GM12878 (cell line): ENCODE measurements at regions not wholly inside any gene's neighbourhood (a gene's known extent, or its start where the extent isn't known, plus 50 kb on each side); places are given as distances from the start of the nearest gene placed in this dataset.
"Not testable (repeated sequence)": the region's sequence is repeated elsewhere in the genome, so short reads cannot be mapped to it uniquely, and the experiment has no call there.

Experiments
- ATAC-seq: fragments of 200-7000 bp; cut with Tn5 transposase; 3 replicates; pipeline ENCODE4 v1.9.1; 2020; ENCODE audit warnings: mild to moderate bottlenecking, moderate library complexity
- BruUV-seq: library from RNA; stranded (reverse); fragments of 400-500 nt; replicated peaks from 2 replicates; lab custom pipeline; 2021; lab: Mats Ljungman, UMichigan
- CTCF ChIA-PET: fragments of 300-600 bp; sonication (Branson Sonifier 250); formaldehyde crosslinking; extraction: SDS; loops from one replicate; lab custom pipeline; 2021; ENCODE audit warnings: inconsistent platforms; lab: Yijun Ruan, JAX
- POLR2A ChIA-PET: fragments of 350-600 bp; formaldehyde crosslinking; extraction: SDS; loops from one replicate; lab custom pipeline; 2021; ENCODE audit warnings: inconsistent platforms; lab: Charles Lee
- RAD21 ChIA-PET: fragments of 300-600 bp; sonication (Branson Sonifier 250); formaldehyde crosslinking; loops from one replicate; lab custom pipeline; 2023; ENCODE audit warnings: antibody characterized with exemption; ENCODE audit not compliant: unreplicated experiment; lab: Charles Lee
- SMC1A ChIA-PET: fragments of 300-600 bp; sonication (Branson Sonifier 250); formaldehyde crosslinking; loops from one replicate; lab custom pipeline; 2023; ENCODE audit not compliant: unreplicated experiment, uncharacterized antibody; lab: Charles Lee
- DNase-seq: peaks from one replicate; pipeline ENCODE4 v3.0.0-alpha.2; 2011; ENCODE audit warnings: low read depth, low spot score
- FAIRE-seq: peaks from 3 replicates; lab custom pipeline; 2011; peaks lifted over from hg19 to GRCh38; lab: Jason Lieb, UNC
- H2AFZ ChIP-seq: 2 replicates; pipeline ENCODE4 v1.6.0; 2011; ENCODE audit warnings: low read depth, low read length, control low read depth; ENCODE audit not compliant: control insufficient read depth
- H3K27ac ChIP-seq: 2 replicates; pipeline ENCODE4 v1.5.1; 2011; ENCODE audit warnings: control low read depth; ENCODE audit not compliant: control insufficient read depth, insufficient read depth
- H3K27me3 ChIP-seq, 2 experiments: replicated peaks in 1 of 2; 2 replicates each; pipeline versions ENCODE4 v1.6.0 to v1.6.1; 2011; ENCODE audit warnings: low read length in 1 of 2; ENCODE audit not compliant: control insufficient read depth in 2 of 2, insufficient read depth in 2 of 2
- H3K36me3 ChIP-seq, 2 experiments: 2 replicates each; pipeline ENCODE4 v1.5.1; 2011; ENCODE audit warnings: low read length in 1 of 2; ENCODE audit not compliant: control insufficient read depth in 2 of 2, insufficient read depth in 2 of 2
- H3K4me1 ChIP-seq: 2 replicates; pipeline ENCODE4 v1.6.1; 2011; ENCODE audit warnings: mild to moderate bottlenecking, low read length, moderate library complexity, mixed read lengths; ENCODE audit not compliant: control insufficient read depth, insufficient read depth
- H3K4me2 ChIP-seq: 2 replicates; pipeline ENCODE4 v1.6.0; 2011; ENCODE audit warnings: control low read depth; ENCODE audit not compliant: control insufficient read depth, insufficient read depth
- H3K4me3 ChIP-seq: fragments of 200-600 bp; sonication (generic); 2 replicates; pipeline ENCODE4 v1.5.1; 2016
- H3K79me2 ChIP-seq: 2 replicates; pipeline ENCODE4 v1.6.0; 2011; ENCODE audit warnings: low read length; ENCODE audit not compliant: control insufficient read depth, insufficient read depth
- H3K9ac ChIP-seq: 2 replicates; pipeline ENCODE4 v1.8.0; 2011; ENCODE audit warnings: low read length, control low read depth, mixed read lengths; ENCODE audit not compliant: control insufficient read depth, insufficient read depth
- H3K9me3 ChIP-seq: replicated peaks from 3 replicates; pipeline ENCODE4 v1.5.1; 2011; ENCODE audit warnings: mild to moderate bottlenecking, low read length; ENCODE audit not compliant: control insufficient read depth, insufficient read depth
- H4K20me1 ChIP-seq: 2 replicates; pipeline ENCODE4 v1.6.0; 2011; ENCODE audit not compliant: control insufficient read depth, insufficient read depth
- CUX1 ChIP-seq: IDR thresholded peaks from 2 replicates; pipeline ENCODE4 v1.6.1; 2012; ENCODE audit warnings: improper control_type of control experiment, low read depth, low read length; ENCODE audit not compliant: insufficient replicate concordance
- SIN3A ChIP-seq: IDR thresholded peaks from 2 replicates; pipeline ENCODE4 v1.6.1; 2012; ENCODE audit warnings: low read depth, low read length, improper control_type of control experiment
- ZBTB33 ChIP-seq: fragments of 450-650 bp; IDR thresholded peaks from 2 replicates; pipeline ENCODE4 v1.6.1; 2017; ENCODE audit warnings: mild to moderate bottlenecking
- WGBS: methylation state at CpG from one replicate; pipeline ENCODE4 v1.1.6; 2016; ENCODE audit warnings: low lambda C conversion rate; ENCODE audit not compliant: insufficient replicate concordance, insufficient coverage; ENCODE audit errors: missing lambda C conversion rate; 5-methylcytosine and 5-hydroxymethylcytosine counted together
- in situ Hi-C: fragments of 300-500 bp; cut with MboI; formaldehyde crosslinking; loops from 9 replicates; pipeline ENCODE4 v1.14.3; 2018; ENCODE audit warnings: mixed read lengths
- intact Hi-C: fragments of 100-400 bp; cut with micrococcal nuclease; formaldehyde crosslinking; loops from one replicate; pipeline ENCODE4 v1.14.2; 2022; ENCODE audit not compliant: unreplicated experiment

GRCh38 chr3:72065236-72065635 lies 280.3 kb upstream of the PROK2 start (continued):
- TF ChIP-seq CUX1 (no peak), SIN3A (no peak), ZBTB33 (no peak)

- SMC1A ChIA-PET, ATAC-seq, in situ Hi-C loops: not testable (repeated sequence)
Measured at GRCh38 chr3:72064727-72065126, 279.8 kb upstream of the PROK2 start.

More at GRCh38 chr3:72064727-72065126, 279.8 kb upstream of the PROK2 start:
- CTCF ChIA-PET, H3K27me3 ChIP-seq, BruUV-seq, H3K4me3 ChIP-seq, H3K27ac ChIP-seq, intact Hi-C loops, H3K79me2 ChIP-seq, H3K4me2 ChIP-seq, H3K36me3 ChIP-seq, FAIRE-seq, H2AFZ ChIP-seq, RAD21 ChIA-PET, H3K4me1 ChIP-seq, H4K20me1 ChIP-seq, H3K9me3 ChIP-seq, DNase-seq, POLR2A ChIA-PET, H3K9ac ChIP-seq: not testable (repeated sequence)
- 21% methylated on average over 2 of the region's 2 CpGs for WGBS
